Ureter (tissue), 1 donor: ENCODE measurements at regions not wholly inside any gene's neighbourhood (a gene's known extent, or its start where the extent isn't known, plus 50 kb on each side); places are given as distances from the start of the nearest gene placed in this dataset.

Experiments
- DNase-seq: peaks from one replicate; pipeline ENCODE4 v3.0.0-alpha.2; 2020; ENCODE audit warnings: low spot score
- donor health status: DM: yes; HTN: yes; CAD: no.

DNA sequence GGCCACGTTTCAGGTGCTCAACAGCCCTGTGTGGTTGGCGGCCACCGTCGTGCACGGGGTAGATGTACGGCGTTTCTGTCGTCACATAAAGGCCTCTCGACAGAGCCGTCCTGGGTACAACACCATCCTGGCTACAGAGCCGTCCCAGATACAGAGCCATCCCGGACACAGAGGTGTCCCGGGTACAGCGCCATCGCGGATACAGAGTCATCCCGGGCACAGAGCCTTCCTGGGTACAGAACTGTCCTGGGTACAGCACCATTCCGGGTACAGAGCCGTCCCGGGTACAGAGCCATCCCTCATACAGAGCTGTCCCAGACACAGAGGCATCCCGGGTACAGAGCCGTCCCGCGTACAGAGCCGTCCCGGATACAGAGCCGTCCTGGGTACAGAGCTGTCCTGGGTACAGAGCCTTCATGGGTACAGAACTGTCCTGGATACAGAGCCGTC is 222.7 kb upstream of the SOX1 start:
- no peak for DNase-seq

DNA sequence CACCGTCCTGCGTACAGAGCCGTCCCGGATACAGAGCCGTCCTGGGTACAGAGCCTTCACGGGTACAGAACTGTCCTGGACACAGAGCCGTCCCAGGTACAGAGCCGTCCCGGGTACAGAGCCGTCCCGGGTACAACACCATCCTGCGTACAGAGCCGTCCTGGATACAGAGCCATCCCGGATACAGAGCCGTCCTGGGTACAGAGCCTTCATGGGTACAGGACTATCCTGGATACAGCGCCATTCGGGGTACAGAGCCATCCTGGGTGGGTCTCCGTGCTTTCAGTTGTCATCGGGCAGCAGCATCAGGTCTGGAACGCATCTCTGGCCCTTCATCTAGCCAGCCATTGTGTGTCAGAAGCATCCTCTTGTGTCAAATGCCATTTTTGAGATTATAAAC is 222.3 kb upstream of the SOX1 start:
- DNase-seq: no peak

DNA sequence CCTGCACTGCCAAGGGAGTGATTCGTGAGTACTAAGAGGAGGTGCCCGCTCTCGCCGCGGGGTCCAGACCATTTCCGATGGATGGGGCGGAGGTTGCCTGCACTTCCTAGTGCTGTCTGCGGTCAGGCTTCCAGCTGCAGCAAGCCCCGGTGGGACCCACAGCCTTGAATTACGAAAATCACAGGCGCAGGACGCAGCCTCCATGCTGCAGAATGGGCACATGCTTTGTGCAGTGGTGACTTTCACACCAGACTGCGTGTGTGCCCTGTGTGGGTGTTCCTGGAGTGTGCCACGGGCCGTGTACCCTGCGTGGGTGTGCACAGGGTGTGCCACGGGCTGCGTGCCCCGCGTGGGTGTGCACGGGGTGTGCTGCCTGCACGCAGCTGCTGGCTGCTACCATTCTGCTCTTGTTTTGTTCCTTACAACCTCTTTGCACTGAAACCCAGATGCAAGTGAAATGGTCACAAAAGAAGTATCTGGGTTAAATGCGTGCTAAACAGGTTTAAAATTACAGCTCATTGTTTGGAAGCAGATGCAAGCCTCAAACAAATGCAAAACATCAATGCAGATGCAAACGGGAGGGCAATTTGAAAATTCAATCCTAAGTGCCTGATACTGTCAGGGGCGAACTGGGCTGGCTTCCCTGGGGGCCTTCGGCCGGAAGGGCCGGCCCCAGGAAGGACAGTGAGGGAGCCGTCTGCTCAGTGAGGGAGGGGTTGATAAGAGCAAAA is 221.2 kb upstream of the SOX1 start:
- no peak for DNase-seq

DNA sequence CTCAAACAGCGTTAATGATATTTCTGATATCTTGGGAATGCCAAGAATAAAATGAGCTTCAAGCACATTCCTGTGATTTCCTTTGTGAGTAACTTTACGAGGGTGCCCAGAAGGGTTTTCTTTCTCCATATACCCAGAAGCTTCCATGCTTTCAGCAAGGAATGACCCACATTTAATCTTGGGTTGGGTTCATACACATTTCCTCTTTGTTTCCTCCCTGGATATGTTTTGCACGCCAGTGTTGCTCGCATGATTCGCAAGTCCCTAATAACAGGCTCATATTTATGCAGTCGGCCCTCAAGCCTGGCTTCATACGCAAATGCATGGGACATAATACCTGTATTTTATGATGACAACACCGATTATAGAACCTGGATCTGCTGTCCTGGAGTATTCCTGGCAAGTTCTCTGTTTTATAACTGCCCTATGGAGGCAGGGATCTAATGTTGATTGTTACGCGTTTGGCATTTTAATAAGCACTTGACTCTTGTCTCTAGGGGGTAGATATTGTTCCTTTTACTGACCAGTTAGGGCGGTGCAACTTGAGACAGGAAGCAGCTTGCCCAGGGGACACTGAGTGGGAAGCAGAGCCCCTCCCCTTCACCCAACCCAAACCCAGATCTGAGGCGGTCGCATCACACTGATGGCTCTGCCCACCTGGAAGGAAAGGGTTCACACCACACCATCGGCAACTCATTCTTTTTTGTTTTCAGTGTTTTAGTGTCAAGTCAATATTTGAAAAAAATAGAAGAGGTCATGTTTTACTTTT is 220.4 kb upstream of the SOX1 start:
- no peak for DNase-seq

DNA sequence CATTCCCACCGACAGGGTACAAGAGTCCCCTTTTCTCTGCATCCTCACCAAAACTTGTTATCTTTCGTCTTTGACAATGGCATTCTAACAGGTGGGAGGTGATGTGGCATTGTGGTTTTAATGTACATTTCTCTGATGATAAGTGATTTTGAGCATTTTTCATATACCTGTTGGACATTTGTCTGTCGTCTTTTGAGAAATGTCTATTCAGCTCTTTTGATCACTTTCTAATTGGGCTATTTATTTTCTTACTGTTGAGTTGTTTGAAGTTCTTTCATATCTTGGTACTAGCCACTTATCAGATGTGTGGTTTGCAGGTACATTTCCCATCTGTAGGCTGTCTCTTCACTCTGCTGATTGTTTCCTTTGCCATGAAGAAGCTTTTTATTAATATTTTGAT is 219.0 kb upstream of the SOX1 start:
- no peak for DNase-seq

DNA sequence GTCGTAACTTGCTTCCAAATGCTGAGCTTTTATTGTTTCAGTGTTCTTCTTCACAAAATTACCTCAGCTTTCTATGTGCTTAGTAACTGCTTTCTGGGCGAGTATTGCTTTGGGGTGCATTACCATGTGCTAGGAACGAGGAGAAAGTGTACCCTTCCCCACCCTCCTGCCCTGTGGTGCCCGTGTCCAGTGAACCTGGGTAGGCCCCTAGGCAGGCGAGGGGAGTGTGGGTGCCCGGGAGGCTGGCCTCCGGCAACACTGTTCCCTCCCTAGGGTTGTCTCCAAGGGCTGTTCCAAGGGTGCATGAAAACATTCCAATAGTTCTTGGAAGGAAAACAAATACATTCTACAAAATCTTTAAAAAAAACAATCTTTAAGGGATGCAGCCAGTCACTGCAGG is 216.5 kb upstream of the SOX1 start:
- DNase-seq: no peak

DNA sequence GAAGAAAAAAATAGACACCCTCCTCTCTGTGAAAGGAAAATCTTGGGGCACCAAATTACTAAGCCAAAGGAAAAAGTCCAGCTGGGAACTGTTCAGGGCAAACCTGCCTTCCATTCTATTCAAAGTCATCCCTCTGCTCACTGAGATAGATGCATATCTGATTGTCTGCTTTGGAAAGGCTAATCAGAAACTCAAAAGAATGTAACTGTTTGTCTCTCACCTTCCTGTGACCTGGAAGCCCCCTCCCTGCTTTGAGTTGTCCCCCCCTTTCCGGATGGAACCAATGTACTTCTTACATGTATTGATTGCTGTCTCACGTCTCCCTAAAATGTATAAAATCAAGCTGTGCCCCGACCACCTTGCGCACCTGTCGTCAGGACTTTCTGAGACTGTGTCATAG is 216.0 kb upstream of the SOX1 start:
- DNase-seq: no peak

DNA sequence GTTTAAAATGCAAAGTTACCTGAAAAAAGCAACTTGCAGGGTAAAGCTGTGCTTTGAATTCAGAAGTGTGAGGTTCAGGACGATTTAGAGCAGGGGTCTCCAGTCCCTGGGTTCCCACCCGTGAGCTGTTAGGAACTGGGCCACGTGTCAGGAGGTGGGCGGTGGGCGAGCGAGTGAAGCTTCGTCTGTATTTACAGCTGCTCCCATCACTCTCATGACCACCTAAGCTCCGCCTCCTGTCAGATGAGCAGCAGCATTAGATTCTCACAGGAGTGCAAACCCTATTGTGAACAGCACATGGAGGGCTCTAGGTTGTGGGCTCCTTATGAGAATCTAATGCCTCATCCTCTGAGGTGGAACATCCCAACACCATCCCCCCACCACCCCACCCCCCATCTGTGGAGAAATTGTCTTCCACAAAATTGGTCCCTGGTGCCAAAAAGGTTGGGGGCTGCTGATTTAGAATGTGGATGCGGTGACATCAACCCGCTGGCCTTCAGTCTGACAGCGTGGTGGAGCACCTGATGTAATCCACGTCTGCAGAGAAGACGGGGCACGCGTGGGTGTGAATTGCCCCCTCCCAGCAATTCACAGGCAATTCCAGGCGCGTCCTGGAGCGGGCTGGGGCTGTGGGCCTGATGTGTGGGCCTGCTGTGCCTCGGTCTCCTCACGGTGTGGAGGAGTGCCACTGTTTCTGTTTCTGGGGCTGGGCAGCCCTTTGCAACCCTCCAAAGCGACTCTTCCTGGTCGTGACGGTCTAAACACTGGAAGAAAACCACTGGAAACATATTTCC is 214.0 kb upstream of the SOX1 start:
- DNase-seq: no peak

DNA sequence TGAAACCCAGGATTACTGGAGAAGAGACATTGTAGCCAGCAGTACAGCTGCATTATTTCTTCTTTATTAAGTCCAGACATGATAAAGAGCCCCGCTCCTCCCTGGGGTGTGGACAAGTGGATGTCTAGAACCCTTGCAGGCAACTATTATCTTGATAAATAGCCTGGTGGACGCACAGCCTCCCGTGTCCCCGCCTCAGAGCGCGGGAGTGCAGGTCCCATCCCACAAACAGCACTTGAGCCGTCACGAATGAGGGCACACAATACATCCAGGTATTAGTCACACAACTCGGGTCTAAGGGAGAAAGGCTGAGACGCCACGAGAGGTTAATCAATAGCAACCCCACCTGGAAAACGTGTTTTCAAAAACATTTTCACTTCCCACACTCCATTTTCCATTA is 213.2 kb upstream of the SOX1 start:
- no peak for DNase-seq

DNA sequence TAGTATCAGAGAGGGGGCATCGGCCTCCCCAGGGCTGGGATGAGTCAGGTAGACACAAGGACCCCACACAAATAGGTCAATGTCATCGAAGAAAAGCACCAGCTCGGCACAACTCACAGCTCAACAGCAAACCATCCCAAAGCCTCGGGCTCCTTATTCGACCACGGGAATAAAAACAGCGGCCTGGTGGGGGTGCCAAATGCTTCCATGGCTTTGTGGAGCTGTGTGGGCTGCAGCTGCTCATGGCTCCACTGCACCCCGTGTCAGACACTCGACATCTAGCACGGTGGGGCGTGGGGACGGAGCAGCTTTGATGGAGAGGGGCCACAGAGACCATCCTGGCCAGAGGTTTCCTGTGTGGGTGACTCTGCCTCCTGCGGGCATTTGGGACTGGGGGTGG is 212.5 kb upstream of the SOX1 start:
- DNase-seq: no peak

DNA sequence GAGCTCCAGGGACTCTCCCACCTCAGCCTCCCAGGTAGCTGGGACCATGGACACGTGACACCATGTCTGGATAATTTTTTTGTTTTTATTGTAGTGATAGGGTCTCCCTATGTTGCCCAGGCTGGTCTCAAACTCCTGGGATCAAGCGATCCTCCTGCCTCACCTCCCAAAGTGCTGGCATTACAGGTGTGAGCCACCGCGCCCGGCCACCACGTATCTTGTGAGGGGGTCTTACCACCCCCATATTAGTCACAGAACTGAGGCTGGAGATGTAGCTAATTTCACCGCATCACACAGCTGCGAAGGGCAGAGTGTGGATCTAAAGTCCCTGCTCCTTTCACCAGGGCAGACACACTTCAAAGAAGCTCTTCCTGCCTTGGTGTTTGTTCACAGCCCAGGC is 211.8 kb upstream of the SOX1 start:
- DNase-seq: no peak

DNA sequence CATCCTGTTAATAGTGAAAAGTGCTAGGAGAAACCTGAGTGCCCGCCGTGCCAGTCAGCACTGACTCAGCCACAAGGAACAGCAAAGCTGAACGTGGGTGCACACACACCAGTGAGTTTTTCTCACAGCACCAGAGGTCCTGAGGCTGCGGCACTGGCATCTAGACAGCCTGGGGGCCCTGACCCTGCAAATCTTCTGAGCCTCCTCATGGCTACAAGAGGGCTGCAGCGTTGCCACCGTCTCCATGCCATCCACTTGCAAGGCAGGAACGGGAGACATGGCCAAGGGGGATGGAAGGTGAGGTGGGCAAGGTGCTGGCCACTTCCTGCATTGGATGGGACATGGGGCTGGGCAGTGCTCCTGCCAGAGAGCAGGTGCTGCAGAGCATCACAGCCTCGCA is 211.2 kb upstream of the SOX1 start:
- no peak for DNase-seq

DNA sequence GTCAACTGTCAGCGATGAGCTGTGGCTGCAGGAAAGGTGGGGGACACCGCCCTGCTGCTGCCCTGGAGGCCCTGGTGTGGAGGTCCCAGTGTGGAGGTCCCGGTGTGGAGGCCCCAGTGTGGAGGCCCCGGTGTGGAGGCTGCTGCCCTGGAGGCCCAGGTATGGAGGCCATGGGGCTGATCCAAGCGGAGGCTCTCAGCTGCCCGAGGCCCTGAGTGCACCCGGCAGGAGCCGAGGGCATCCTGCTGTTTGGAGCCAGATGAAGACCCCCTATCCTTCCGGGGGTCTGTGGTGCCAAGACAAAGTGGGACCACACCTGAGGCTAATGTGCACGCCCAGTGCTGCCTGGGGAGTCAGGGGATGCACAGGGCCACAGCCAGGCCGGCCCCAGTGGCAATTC is 210.4 kb upstream of the SOX1 start:
- no peak for DNase-seq

DNA sequence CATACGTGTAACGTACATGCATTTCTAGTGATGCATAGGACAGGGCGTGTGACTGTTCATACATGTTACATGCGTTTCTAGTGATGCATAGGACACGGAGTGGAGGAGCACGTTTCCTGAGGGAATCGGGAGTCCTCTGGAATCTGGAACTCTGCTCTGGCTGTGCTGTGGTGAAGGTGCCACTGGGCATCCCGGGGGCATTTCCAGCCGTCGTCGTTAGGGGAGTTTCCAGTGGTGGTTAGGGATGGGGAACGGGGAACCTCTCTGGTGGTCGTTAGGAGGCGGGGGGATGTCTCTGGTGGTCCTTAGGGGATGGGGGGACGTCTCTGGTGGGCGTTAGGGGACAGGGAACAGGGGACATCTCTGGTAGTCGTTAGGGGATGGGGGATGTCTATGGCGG is 209.6 kb upstream of the SOX1 start:
- DNase-seq: no peak

DNA sequence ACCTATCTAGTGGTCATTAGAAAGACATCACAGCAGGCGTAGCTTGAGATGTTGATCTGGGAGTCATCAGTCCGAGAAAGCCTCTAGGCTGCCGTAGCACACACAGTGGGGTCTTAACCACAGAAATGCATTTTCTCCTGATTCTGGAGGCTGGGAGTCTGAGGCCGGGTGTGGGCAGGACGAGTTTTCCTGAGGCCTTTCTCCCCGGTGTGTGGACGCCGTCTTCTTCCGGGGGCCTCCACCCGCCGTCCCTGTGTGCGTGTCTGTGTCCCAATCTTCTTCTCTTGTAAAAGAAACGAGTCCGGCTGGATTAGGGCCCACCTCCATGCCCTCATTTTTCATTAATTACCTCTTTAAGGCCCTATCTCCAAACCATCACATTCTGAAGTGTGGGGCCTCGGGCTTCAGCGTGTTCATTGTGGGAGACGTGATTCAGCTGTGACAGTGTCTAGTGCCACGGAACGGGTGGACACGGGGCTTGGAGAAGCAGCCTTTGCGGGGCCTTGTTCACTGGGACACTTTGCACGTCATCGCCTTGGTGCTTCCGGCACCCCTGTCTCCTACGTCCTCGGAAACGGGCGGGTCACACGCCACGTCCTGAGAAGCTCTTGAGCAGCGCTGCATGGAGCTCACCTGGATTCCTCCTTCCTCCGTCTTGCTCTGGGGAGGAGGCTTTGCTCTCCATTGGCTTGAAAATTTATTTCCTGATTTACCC is 208.9 kb upstream of the SOX1 start:
- DNase-seq: no peak

DNA sequence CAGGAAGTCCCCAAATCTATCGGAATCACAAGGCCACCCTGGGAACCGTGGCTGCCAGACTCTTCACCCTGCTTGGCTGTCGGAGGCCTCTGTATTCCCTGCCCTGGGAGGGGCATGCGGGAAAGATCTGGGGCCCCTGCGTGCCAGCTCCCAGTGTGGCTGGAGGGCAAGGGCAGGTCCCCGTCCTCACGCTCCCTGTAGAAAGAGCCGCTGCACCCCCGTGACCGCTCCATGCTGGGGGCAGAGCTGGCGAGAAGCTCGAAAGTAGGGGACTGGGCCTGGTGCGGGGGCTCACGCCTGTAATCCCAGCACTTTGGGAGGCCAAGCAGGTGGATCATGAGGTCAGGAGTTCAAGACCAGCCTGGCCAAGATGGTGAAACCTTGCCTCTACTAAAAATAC is 208.4 kb upstream of the SOX1 start:
- no peak for DNase-seq

DNA sequence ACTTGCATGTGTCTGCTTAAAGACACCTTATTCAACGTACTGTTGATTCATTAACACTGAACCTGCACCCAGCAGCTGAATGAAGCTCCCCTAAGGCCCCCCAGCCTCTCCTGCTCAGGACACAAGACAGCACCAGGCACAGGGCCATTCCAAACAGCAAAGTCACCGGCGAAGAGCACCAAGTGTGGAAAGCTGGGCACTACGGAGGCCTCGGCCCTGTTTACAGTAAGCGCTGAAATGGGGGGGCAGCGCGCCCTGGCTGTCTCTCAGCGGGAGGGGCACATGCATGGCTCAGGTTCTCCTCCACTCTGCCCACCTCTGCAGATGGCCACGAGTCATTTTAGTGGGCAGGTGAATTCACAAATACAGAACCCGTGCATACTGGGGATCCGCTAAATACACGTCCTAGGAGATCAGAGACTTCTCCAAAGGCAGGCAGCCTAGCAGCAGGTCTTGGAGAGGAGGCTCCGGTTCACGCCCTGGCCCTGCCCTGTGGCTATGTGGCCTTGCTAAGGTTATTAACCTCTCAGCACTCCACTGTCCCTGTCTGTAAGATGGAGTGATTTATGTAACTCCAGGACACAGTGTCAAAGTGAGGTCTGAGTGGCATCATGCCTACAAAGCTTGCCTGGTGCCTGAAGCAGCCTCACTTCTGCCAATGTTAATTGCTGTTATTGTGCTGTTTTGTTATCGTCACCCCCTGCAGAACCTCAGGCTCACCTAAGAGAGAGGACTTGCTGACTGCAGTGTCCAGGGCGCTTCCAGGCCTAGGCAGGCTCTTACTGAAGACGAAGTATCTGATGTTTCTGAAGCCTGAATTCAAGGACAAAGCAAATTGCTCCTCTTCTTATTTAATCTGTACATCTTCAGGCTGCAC is 207.4 kb upstream of the SOX1 start:
- no peak for DNase-seq

DNA sequence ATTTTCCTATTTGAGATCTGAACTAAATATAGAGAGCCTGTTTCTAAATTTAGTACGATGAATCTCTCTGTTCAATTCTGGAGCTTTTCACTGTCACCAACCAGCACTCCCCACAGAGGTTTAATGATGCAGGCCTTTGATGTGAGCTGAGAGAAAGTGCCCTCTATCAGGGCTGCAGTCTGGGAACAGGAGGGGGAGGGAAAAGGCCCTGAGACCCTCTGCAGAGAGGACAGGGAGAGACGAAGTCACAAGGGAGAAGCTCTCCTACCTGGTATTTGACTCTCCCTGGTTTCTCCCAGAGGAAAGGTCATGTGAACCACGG is 206.8 kb upstream of the SOX1 start:
- DNase-seq: no peak

DNA sequence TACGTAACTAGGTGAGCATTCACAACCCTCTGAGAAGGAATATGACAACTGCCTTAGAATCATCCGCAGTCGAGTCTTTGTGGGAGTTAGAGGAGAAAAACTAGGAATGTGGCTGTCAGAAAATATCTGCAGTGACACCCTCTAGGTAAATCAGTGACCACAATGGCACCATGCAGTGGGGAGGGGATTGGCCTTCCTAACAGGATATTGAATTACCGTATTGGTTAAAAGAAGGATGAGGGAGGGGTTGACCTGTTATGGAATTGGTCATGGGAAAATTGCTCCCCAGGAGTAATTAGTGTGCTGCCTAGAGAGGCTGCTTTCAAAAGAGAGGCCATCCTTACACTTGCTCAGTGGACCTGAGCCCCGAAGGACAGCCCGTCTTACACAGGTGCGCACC is 205.6 kb upstream of the SOX1 start:
- DNase-seq: no peak

DNA sequence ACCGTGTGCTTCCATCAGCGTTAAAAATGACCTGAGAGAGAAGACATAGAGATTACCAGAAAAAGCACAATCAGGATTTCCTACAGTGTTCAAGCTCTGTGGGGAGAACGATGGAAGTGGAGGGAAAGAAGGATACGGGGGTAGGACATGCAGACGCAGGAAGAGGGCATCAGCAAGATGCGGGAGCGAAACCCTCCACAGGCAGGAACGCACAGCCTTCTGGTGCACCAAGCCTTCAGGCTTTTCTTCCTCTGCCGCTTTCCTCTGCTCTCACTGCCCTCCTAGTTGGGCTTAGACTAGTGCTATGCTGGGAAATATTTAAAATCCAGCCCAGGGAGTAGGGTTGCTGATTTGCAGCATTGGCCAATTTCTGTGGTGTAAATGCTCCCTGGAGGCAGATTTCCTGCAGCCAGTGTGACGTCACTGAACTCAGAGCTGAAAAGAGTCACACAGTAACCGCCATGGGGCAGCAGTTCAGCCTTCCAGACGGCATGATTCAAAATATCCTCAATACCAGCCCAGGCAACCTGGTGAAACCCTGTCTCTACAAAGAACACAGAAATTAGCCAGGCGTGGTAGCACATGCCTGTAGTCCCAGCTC is 205.1 kb upstream of the SOX1 start:
- DNase-seq: no peak
